NCI-H526 treated with DMSO at 0.1 percent for 48 hours (cell line): ENCODE measurements at regions not wholly inside any gene's neighbourhood (a gene's known extent, or its start where the extent isn't known, plus 50 kb on each side); places are given as distances from the start of the nearest gene placed in this dataset.
A peak's percentile ranks its signal among the peaks of the same experiment; 100 is the strongest.
"Not testable (repeated sequence)": the region's sequence is repeated elsewhere in the genome, so short reads cannot be mapped to it uniquely, and the experiment has no call there.

Experiments used
- DNase-seq: peaks from one replicate; lab custom pipeline; 2025; lab: John Stamatoyannopoulos, UW

DNA sequence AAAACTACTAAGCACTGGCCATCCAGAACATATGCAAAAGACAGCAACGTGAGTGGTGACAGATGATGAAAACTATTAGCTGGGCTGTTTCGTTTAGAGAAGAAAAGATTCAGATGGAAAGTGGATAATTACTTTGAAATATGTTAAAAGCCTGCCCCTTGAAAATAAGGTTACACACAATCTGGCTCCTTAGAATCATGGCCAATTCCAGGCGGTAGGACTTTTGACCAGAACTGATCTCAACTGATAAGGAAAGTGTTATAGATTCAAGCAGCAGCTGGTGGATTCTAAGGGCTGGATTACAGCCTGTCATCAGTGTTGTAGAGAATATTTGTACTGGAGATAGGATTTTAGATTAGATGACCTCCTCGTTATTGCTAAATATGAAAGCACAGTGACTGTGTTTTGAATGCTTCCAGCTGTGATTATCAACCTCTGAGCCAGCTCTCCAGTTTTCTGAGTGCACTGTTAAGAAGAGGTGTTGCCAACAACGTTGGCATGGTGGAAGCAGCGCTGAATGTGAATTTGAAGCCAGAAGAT lies 75.1 kb downstream of the KBTBD2 start:
- DNase-seq = not testable (repeated sequence)

DNA sequence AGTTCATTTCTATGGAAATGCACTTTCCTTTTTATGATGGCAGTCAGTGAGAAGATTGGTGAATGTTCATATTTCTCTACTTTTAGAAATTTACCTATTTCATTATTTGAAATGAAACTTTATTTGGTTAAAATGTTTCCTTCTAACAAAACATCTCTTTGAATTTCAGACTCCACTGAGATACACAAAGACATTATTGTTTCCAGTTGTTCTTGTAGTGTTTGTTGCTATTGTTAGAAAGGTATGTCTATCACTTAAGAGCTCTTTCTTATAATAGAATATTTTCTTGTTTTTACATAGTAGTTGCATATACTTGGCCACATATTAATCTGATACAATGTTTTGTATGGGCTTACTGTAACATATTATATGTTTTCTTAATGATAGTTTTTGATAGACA lies 76.8 kb downstream of the KBTBD2 start:
- not testable (repeated sequence) for DNase-seq

DNA sequence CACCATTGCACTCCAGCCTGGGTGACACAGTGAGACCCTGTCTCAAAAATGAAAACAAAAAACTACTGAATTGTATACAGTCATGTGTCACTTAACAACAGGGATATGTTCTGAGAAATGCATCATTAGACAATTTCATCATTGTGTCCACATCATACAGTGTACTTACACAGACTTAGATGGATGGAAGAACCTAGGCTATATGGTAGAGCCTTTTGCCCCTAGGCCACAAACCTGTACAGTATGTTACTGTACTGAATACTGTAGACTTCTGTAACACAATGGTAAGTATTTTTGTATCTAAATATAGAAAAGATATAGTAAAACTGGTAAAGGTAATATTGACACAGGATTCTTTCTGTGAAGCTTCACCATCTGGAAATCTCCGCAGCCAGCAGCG lies 81.7 kb downstream of the KBTBD2 start:
- DNase-seq = no peak

DNA sequence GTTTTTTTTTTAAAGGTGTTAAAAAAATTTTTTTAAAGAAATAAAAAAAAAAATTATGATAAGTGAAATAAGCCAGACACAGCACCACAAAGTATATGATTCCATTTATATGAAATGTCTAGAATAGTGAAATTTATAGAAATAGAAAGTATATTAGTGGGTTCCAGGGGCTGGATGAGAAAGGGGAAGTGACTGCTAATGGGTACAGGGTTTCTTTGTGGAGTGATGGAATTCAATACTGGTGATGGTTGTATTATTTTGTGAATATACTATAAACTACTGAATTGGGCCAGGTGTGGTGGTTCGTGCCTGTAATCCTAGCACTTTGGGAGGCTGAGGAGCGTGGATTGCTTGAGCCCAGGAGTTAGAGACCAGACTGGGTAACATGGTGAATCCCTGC lies 82.2 kb downstream of the KBTBD2 start:
- no peak for DNase-seq

DNA sequence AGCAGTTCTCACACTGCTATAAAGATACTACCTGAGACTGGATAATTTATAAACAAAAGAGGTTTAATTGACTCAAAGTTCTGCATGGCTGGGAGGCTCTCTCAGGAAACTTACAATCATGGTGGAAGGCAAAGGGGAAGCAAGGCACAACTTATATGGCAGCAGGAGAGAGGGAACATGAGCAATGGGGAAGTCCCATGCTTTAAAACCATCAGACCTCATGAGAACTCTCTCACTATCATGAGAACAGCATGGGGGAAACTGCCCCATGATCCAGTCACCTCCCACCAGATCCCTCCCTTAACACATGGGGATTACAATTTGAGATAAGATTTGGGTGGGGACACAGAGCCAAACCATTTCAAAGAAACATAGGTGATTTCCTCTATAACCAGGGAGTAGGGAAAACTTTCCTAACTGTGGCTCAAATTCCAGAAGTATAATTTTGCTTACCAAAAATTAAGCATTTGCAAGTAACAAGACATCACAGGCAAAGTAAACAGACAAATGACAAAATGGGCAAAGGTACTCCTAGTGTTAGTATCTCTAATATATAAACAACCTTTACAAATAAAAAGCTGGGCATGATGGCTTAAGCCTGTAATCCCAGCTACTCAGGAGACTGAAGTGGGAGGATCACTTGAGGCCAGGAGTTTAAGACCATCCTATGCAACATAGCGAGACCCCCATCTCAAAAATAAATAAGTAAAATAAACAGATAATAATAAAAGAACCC lies 88.0 kb downstream of the KBTBD2 start:
- DNase-seq = no peak

DNA sequence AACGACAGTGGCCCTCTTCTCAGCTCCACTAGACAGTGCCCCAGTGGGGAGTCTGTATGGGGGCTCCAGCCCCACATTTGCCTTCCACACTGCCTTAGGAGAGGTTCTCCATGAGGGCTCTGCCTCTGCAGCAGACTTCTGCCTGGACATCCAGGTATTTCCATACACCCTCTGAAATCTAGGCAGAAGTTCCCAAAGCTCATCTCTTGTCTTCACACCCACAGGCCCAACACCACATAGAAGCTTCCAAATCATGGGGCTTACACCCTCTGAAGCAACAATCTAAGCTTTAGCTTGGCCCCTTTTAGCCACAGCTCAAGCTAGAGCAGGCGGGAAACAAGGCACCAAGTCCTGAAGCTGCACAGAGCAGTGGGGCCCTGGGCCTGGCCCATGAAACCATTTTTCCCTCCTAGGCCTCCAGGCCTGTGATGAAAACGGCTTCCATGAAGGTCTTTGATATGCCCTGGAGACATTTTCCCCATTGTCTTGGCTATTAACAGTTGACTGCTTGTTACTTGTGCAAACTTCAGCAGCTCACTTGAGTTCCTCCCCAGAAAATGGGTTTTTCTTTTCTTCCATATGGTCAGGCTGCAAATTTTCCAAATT lies 89.2 kb downstream of the KBTBD2 start:
- DNase-seq = no peak

DNA sequence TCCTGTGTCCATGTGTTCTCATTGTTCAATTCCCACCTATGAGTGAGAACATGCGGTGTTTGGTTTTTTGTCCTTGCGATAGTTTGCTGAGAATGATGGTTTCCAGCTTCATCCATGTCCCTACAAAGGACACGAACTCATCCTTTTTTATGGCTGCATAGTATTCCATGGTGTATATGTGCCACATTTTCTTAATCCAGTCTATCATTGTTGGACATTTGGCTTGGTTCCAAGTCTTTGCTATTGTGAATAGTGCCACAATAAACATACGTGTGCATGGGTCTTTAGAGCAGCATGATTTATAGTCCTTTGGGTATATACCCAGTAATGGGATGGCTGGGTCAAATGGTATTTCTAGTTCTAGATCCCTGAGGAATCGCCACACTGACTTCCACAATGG lies 98.5 kb downstream of the KBTBD2 start:
- not testable (repeated sequence) for DNase-seq

DNA sequence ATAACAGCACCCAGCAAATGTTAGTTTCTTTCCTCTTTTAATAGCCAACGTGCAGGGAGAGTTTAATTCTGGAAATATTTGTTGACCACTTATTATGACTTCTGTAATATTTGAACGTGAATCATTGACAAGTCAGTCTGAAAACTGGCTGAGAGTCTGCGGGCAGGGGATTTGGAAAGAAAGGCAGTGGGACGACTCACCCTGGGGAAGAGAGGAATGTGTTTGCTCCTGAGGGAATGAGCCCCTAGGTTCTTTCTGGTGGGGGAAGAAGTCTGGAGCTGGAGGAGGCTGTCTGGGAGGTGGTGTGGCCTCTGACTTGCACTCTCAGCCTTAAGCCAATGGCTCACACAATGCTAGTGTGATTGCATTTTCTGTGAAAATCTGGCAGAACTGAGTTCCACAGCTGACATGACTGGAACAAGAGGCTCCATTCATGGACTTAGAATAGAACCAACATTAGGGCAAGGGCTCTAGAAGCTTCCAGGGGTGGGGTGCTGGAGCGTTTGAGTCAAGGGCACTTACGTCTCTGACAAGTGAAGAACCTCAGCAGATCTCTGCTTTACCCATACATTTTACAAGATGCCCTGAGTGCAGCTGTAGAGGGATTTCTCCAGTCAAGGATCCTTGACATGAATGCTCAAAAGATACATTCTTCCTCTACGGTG lies 100.7 kb downstream of the KBTBD2 start:
- not testable (repeated sequence) for DNase-seq

DNA sequence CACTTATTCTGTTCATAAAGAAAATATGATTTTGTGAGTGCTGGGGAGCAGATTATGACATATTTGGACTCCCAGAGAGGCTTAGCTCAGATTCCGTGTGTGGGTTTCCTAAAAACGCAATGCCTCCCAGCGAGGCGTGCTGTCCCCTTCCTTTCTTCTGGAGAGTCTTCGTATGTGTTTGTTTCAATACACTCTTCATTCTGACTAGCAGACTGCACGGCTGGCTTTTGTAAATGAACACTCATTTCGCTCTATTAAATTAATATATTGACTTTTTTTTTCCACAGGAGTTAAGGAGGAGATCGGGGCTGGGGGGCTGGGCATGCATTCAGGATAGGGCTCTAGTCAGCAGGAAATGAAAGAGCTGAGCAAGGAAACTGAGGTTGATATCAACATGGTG lies 102.3 kb downstream of the KBTBD2 start:
- DNase-seq = not testable (repeated sequence)

DNA sequence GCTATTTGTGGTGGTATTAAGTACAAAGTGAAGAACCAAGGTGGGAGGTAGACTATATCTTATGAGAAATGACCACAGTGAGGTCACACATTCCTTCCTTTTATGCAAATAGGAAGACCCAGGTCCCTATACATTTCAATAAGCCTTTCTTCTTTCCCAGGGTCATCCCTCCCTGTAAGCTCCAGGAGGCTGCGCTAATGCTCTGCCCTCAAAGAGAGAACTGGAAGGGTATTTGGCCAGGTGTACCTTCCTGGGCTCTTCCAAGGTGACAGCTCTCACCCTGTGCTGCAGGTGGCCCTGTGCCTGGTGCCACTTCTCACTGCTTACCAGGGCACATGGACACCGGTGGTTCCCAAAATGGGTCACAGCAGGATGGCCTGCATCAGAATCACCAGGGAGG lies 103.4 kb downstream of the KBTBD2 start:
- DNase-seq = not testable (repeated sequence)

DNA sequence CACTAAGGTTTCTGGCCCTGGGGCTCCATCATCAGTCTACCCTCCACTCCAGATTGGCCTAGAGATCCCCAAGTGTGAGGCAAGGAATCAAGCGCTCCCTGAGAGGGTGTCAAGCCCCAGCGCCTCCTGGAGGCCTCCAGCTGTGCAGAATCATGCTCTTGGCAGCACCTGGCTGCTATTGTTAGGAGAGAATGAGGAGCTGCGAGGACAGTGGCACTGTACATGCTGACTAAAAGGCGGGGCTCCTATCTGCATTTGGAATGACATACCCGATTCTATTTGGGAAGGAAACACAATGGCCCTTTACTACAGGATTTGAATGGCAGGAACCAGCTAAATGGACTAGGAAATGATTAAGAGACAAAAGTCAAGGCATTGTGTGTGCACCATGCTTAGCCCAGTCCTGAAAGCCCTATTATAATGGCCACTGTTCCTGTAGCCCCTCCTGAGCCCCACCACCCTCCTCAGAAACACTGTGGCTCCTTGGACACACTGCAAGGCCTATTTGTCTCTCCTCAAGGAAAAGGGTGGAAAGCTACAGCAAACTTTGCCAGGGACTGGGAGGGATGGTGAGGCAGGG lies 106.1 kb downstream of the KBTBD2 start:
- not testable (repeated sequence) for DNase-seq

DNA sequence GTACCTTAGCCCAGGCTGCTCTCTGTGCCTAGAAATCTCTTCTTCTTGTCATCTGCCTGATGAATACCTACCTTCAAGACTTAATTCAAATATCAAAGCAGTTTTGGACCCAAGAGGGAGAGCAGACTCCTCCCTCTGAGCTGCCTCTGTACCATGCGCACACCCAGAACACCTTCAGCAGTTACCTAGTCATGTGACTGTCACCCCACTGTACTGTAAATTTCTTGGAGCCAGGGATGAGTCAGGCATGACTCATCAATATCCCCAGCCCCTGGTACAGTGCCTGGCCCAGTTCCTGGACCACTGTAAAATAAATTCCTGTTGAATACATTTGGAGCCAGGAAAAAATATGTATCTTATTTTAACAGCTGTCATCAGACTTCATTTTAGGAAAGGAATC lies 111.7 kb downstream of the KBTBD2 start:
- not testable (repeated sequence) for DNase-seq

DNA sequence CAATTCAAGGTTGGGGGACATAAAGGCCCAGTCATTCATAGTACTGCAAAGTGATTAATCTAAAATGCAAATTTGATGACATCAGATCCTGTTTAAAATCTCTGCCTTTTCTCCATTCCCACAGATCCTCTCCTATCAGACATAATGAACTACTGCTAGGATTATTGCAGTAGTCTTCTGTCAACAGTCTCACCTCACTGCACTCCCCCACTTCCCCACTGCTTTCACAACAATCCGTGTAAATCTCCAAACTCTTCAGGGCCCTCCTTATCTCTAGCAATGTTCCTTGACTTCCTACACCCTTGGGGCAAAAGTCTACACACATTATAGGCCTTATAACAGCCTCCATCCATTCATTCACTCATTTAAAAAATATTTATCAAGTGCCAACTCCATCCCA lies 112.4 kb downstream of the KBTBD2 start:
- DNase-seq = no peak

DNA sequence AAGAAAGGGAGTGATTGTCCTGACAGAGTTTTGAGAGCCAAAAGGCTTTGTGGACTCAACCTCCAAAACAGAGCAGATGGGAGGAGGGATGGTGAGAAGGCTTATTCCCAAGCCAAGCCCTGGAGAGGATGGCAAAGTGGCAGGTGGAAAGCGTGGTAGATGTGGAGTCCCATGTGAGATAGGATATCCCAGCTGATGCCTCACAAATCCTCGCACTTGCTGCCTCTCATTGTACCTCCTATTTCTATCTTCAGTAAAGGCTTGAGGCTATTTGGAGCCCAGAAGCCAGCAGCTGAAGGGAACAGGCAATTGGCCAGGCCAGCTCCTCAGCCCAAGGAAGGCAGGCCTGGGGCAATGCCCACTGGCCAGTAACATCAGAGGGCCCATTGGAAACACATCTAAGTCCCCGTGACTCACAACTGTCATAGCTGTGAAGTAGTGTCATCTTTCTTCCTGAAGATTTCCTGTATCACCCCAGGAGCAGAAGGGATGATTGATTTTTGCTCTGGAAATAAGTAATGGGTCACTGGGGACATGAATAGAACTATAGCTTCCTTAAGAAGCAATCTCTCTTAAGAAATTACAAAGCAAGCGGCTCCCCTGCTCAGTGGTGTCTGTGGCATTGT lies 114.4 kb downstream of the KBTBD2 start:
- DNase-seq = not testable (repeated sequence)

DNA sequence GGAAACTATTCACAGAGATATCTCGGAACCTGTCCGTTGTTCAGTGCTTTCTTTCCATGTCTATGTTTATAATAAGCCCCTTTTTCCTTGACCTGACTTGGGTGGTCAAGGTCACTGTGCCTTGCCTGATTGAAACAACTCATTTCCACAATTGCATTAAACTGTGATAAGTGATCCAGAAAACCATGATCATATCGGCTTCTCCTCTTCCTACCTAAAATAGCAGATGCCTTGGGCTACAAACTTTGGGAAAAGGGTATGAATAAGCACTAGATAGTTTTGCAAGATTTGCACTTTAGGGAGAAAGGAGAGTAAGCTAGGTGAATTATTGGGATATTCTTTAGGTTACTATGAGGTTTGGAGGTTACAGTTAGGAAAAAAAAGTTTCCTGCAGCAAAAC lies 115.2 kb downstream of the KBTBD2 start:
- DNase-seq = not testable (repeated sequence)

DNA sequence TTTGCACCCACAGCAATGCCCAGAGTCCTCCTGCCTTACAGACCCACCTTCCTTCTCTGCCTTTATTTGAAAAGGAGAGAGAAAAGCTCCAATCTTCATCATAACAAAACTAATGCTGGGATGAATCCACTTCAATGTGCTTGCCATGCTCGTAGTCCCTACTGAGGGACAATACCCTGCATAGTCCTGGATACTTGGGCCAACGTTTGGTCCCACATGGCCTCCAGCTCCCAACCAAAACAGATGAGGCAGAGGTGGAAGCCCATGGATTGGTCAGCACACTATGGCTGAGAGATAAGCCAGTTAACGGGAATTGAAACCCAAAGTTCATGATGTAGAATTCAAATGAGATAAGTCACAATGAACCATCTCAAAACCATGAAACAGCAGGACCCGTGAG lies 115.8 kb downstream of the KBTBD2 start:
- DNase-seq = not testable (repeated sequence)

DNA sequence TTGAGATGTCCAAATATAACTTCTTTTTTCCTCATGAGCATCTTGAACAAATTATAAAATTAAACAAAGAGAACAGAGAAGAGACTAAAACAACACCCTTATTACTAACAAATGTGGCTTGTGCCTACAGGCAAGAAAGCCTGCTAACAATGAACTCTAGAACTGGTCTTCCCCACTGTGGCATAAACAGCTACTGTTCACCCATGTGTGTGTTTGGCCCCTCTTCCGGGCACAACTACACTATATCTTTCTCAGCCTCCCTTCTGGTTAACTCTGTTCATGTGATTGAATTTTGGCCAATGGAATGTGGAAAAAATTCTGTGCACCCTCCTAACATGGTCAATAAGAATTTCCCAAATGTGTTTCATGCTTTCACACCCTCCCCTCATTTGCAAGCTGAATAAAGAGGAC lies 117.0 kb downstream of the KBTBD2 start:
- DNase-seq = no peak

DNA sequence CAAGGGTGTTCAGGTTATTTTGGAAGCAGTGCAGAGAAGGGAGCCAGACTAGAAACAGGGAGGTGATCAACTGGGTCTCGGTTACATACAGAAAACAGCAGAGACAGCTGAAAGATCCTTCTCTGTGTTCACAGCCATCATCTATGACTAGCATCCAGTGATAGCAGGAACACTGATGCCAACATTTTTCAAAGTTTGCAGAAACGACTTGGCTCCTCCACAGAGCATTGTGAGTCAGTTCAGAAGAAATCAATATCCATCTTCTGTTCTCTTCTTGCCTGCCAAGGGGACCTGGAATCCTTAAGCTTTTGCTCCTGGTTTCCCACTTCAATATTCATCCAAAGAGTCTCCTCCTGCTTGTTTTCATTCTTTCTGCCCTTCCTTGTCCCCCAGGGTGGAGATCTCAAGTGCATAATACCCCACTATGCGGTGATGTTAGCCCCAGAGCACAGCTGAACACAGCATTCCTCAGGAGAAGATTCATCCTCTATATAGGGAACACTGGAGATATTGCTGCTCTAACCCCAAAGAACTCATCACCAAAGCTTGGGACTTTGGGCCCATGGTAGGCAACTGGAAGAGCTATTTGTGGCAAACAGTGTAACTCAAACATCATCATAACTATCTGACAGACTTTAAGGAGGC lies 122.6 kb downstream of the KBTBD2 start:
- DNase-seq = not testable (repeated sequence)

DNA sequence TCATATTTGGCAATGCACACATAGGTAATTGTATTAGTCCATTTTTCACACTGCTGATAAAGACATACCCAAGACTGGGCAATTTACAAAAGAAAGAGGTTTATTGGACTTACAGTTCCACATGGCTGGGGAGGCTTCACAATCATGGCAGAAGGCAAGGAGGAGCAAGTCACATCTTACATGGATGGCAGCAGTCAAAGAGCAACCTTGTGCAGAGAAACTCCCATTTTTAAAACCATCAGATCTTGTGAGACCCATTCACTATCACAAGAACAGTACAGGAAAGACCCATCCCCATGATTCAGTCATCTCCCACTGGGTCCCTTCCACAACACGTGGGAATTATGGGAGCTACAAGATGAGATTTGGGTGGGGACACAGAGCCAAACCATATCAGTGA lies 123.2 kb downstream of the KBTBD2 start:
- DNase-seq = not testable (repeated sequence)

DNA sequence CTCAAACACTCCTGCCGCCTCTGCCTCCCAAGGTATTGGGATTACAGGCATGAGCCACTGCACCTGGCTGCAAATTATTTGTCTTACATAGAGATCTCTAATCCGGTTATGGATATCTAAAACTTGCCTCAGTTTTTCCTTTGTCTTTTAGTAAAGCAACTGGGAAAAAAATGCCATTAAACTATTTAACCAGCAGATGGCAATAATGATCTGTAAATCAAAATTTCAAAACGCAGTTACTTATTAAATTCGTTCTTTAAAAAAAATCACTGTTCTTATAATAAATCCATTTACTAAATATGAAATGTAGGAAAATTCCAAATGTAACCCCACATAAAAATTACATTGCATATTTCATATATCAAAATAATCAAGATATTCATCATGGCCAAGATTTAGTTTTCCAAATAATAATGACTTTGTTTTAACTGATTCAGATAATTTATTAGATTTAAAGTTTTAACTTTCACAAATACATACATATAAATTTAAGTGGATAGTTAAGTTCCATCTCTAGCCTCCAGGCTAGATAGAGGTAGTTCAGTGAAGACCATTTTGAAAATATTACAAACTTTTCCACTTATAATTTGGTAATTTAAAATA lies 125.8 kb downstream of the KBTBD2 start:
- peak; percentile 11 for DNase-seq

DNA sequence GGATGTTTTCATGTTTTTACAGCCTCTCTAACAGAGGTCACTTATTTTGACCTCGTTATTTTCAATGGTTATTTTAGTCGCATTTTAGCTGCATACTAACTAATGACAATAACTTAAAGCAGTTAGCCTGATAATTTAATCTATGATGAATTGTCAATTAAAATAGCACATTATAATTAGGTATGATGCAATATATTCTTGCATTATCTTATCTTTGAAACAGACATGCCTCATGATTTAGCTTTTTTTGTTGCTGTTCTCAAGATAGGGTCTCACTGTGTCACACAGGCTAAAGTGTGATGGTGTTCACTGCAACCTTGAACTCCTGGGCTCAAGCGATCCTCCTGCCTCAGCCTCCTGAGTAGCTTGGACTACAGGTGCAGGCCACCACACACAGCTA lies 126.4 kb downstream of the KBTBD2 start:
- DNase-seq = no peak
